Liver (tissue), 7 donors: ENCODE measurements at regions not wholly inside any gene's neighbourhood (a gene's known extent, or its start where the extent isn't known, plus 50 kb on each side); places are given as distances from the start of the nearest gene placed in this dataset.
"Not testable (repeated sequence)": the region's sequence is repeated elsewhere in the genome, so short reads cannot be mapped to it uniquely, and the experiment has no call there.

Experiments
- DNase-seq: peaks from one replicate; pipeline ENCODE4 v3.0.0-alpha.2; 2017; ENCODE audit warnings: low spot score
- H3K27ac ChIP-seq, 2 donors: one replicate each; pipeline ENCODE4 v1.7.0; 2013; ENCODE audit warnings: inconsistent platforms in 2 of 2, low read length in 2 of 2, control low read depth in 1 of 2, low read depth in 1 of 2, mild to moderate bottlenecking in 1 of 2
- H3K27me3 ChIP-seq, 4 donors: one replicate each; pipeline versions ENCODE4 v1.6.1 to v1.7.0; 2013; ENCODE audit warnings: low read length in 3 of 4, inconsistent platforms in 1 of 4, mild to moderate bottlenecking in 1 of 4, moderate library complexity in 1 of 4; ENCODE audit not compliant: control insufficient read depth in 4 of 4, insufficient read depth in 4 of 4
- H3K36me3 ChIP-seq, 4 donors: one replicate each; pipeline versions ENCODE4 v1.6.1 to v1.7.0; 2013; ENCODE audit warnings: low read length in 3 of 4, mild to moderate bottlenecking in 3 of 4, low read depth in 1 of 4, moderate library complexity in 1 of 4; ENCODE audit not compliant: control insufficient read depth in 4 of 4, insufficient read depth in 3 of 4
- H3K4me1 ChIP-seq, 4 donors: one replicate each; pipeline versions ENCODE4 v1.6.1 to v1.7.0; 2013; ENCODE audit warnings: low read length in 3 of 4, mild to moderate bottlenecking in 3 of 4, moderate library complexity in 1 of 4; ENCODE audit not compliant: control insufficient read depth in 4 of 4, insufficient read depth in 4 of 4
- H3K4me3 ChIP-seq, 3 donors: one replicate each; pipeline versions ENCODE4 v1.6.1 to v1.7.0; 2013; ENCODE audit warnings: low read length in 3 of 3, control low read depth in 1 of 3, low read depth in 1 of 3, mild to moderate bottlenecking in 1 of 3
- H3K9ac ChIP-seq, 2 donors: one replicate each; pipeline ENCODE4 v1.7.0; 2013; ENCODE audit warnings: low read length in 2 of 2, mild to moderate bottlenecking in 2 of 2, moderate library complexity in 2 of 2, control low read depth in 1 of 2, low read depth in 1 of 2
- H3K9me3 ChIP-seq, 4 donors: one replicate each; pipeline versions ENCODE4 v1.6.1 to v1.7.0; 2013; ENCODE audit warnings: low read length in 3 of 4; ENCODE audit not compliant: control insufficient read depth in 4 of 4
- ATF3 ChIP-seq: IDR thresholded peaks from 2 replicates; pipeline ENCODE4 v1.6.1; 2016; ENCODE audit warnings: antibody characterized with exemption
- FOXA2 ChIP-seq: IDR thresholded peaks from 2 replicates; pipeline ENCODE4 v1.6.1; 2016; ENCODE audit warnings: antibody characterized with exemption
- GABPA ChIP-seq, 2 donors: IDR thresholded peaks in 1 of 2; conservative IDR thresholded peaks in 1 of 2; 2 replicates each; pipeline ENCODE4 v1.6.1; 2016; ENCODE audit warnings: antibody characterized with exemption in 2 of 2, mild to moderate bottlenecking in 1 of 2, moderate library complexity in 1 of 2
- HNF4A ChIP-seq, 2 donors: conservative IDR thresholded peaks; 2 replicates each; pipeline ENCODE4 v1.6.1; 2016; ENCODE audit warnings: antibody characterized with exemption in 2 of 2, mild to moderate bottlenecking in 2 of 2
- HNF4G ChIP-seq: IDR thresholded peaks from 2 replicates; pipeline ENCODE4 v1.6.1; 2016; ENCODE audit warnings: antibody characterized with exemption
- JUND ChIP-seq, 2 donors: IDR thresholded peaks; 2 replicates each; pipeline ENCODE4 v1.6.1; 2016; ENCODE audit warnings: antibody characterized with exemption in 2 of 2
- NR2F2 ChIP-seq: IDR thresholded peaks from 2 replicates; pipeline ENCODE4 v1.6.1; 2016; ENCODE audit warnings: antibody characterized with exemption
- RXRA ChIP-seq, 2 donors: IDR thresholded peaks; 2 replicates each; pipeline ENCODE4 v1.6.1; 2017 to 2018; ENCODE audit warnings: antibody characterized with exemption in 2 of 2, mild to moderate bottlenecking in 1 of 2
- SP1 ChIP-seq: IDR thresholded peaks from 2 replicates; pipeline ENCODE4 v1.6.1; 2018; ENCODE audit warnings: antibody characterized with exemption, mild to moderate bottlenecking
- YY1 ChIP-seq: IDR thresholded peaks from 2 replicates; pipeline ENCODE4 v1.6.1; 2016; ENCODE audit warnings: antibody characterized with exemption, mild to moderate bottlenecking
- WGBS: extraction: QIAGEN DNeasy Blood & Tissue Kit; methylation state at CpG from one replicate; pipeline ENCODE4 v1.1.7; 2013; 5-methylcytosine and 5-hydroxymethylcytosine counted together
- TF ChIP-seq, protein P1 (sequence below): IDR thresholded peaks from 2 replicates; pipeline ENCODE4 v1.6.1; 2016; ENCODE audit warnings: antibody characterized with exemption, mild to moderate bottlenecking
- donor health status: healthy.
- donor health status: healthy.
- donor health status: healthy.
- donor health status: healthy.

- Histone ChIP-seq H3K27me3 (no peaks in the 10 kb centered on the region), H3K9me3 (no peaks in the 10 kb centered on the region), H3K27ac (no peak overlapping the region), H3K36me3 (no peaks in the 10 kb centered on the region), H3K4me3 (no peak overlapping the region), H3K9ac (no peak overlapping the region), H3K4me1 (no peaks in the 10 kb centered on the region)
- TF ChIP-seq GABPA (IDR thresholded peaks at IDR 0.05 in 1 of 2, conservative IDR thresholded peaks at IDR 0.05 in 1 of 2) = no peak
- TF ChIP-seq, protein P1, sequence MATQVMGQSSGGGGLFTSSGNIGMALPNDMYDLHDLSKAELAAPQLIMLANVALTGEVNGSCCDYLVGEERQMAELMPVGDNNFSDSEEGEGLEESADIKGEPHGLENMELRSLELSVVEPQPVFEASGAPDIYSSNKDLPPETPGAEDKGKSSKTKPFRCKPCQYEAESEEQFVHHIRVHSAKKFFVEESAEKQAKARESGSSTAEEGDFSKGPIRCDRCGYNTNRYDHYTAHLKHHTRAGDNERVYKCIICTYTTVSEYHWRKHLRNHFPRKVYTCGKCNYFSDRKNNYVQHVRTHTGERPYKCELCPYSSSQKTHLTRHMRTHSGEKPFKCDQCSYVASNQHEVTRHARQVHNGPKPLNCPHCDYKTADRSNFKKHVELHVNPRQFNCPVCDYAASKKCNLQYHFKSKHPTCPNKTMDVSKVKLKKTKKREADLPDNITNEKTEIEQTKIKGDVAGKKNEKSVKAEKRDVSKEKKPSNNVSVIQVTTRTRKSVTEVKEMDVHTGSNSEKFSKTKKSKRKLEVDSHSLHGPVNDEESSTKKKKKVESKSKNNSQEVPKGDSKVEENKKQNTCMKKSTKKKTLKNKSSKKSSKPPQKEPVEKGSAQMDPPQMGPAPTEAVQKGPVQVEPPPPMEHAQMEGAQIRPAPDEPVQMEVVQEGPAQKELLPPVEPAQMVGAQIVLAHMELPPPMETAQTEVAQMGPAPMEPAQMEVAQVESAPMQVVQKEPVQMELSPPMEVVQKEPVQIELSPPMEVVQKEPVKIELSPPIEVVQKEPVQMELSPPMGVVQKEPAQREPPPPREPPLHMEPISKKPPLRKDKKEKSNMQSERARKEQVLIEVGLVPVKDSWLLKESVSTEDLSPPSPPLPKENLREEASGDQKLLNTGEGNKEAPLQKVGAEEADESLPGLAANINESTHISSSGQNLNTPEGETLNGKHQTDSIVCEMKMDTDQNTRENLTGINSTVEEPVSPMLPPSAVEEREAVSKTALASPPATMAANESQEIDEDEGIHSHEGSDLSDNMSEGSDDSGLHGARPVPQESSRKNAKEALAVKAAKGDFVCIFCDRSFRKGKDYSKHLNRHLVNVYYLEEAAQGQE = no peak
- TF ChIP-seq HNF4A (conservative IDR thresholded peaks at IDR 0.05) = no peak
- TF ChIP-seq SP1 = no peak
- no peak for TF ChIP-seq YY1
- no peak for TF ChIP-seq ATF3
- no peak for TF ChIP-seq JUND (IDR thresholded peaks at IDR 0.05)
- TF ChIP-seq HNF4G = no peak
- no peak for TF ChIP-seq NR2F2
- DNase-seq = no peak
- WGBS = 82% methylated on average over 1 of the region's 1 CpG
Observed at GRCh38 chr4:160546201-160546600, 1443.3 kb downstream of the RAPGEF2 start.

GRCh38 chr4:160549951-160550519 is 1447.2 kb downstream of the RAPGEF2 start:
- H3K9me3 ChIP-seq, H3K27me3 ChIP-seq, H3K27ac ChIP-seq, H3K4me3 ChIP-seq, DNase-seq, H3K4me1 ChIP-seq, H3K9ac ChIP-seq, H3K36me3 ChIP-seq: not testable (repeated sequence)
- WGBS = 93% methylated on average over 32 of the region's 32 CpGs

DNA sequence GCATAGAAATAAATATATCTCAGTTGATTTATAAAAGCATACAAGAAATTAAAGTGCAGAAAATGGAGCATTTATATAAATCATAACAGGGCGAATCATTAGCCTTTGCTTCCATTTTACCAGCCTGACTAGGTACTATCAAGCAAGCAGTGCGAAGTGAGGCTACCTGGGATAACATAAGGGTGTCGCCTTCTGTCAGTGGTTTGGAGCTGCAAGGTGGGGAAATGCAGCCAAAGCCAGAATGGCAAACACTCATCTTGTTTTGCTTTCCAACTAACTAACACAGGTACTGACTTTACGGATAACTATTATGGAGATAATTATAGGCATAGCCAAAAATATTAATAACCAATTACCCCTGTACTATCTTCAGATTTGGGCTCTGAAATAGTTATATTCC is 1459.8 kb downstream of the RAPGEF2 start:
- no peaks in the 10 kb centered on the region for H3K4me1 ChIP-seq
- TF ChIP-seq RXRA (IDR thresholded peaks at IDR 0.05) = no peak
- TF ChIP-seq ATF3 = no peak
- no peak for TF ChIP-seq SP1
- no peak for TF ChIP-seq GABPA (IDR thresholded peaks at IDR 0.05 in 1 of 2, conservative IDR thresholded peaks at IDR 0.05 in 1 of 2)
- no peak for TF ChIP-seq FOXA2
- no peaks in the 10 kb centered on the region for H3K27me3 ChIP-seq
- H3K36me3 ChIP-seq = no peaks in the 10 kb centered on the region
- H3K4me3 ChIP-seq = no peak overlapping the region
- no peaks in the 10 kb centered on the region for H3K9me3 ChIP-seq
- no peak overlapping the region for H3K9ac ChIP-seq
- WGBS = 80% methylated on average over 4 of the region's 4 CpGs
- no peak overlapping the region for H3K27ac ChIP-seq
- no peak for DNase-seq
